ENCODE measurements at regions not wholly inside any gene's neighbourhood (a gene's known extent, or its start where the extent isn't known, plus 50 kb on each side); places are given as distances from the start of the nearest gene placed in this dataset.

DNA sequence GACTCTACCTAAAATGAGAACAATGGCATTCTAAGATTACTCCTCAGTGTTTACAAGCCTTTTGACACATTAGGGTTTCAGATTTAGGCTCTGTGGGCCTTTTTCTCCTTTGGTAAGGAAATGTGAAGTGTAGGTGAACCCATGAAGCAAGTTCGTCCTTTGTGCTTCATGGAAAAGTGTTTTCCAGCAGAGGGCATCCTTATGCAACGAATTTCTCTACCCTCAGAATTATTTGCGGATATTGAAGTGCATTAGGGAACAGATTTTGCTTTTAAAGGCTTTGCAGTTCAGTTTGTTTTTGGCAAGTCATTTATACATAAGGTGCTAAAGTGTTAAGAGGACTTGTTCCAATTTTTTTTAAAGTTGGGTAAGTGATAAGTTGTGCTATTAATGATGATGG, 55.7 kb upstream of the FERMT1 start:
- peak; percentile 46 for DNase-seq

DNA sequence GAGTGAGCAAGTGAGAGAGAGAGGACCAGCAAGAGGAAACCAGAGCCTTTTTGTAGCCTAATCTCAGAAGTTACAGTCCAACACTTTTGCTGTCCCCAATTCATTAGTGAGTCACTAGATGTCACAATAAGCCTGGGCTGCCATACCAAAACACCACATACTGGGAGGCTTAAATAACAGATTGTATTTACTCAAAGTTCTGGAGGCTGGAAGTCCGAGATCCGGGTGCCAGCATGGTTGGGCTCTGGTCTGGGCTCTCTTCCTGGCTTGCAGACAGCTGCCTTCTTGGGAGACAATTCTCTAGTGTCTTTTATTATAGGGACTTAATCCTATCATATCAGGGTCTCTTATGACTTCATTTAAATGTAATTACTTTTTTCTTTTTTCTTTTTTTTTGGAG, 50.7 kb upstream of the FERMT1 start:
- DNase-seq: no peak

Data from RPMI8226 (cell line).